ENCODE measurements at regions not wholly inside any gene's neighbourhood (a gene's known extent, or its start where the extent isn't known, plus 50 kb on each side); places are given as distances from the start of the nearest gene placed in this dataset.

DNA sequence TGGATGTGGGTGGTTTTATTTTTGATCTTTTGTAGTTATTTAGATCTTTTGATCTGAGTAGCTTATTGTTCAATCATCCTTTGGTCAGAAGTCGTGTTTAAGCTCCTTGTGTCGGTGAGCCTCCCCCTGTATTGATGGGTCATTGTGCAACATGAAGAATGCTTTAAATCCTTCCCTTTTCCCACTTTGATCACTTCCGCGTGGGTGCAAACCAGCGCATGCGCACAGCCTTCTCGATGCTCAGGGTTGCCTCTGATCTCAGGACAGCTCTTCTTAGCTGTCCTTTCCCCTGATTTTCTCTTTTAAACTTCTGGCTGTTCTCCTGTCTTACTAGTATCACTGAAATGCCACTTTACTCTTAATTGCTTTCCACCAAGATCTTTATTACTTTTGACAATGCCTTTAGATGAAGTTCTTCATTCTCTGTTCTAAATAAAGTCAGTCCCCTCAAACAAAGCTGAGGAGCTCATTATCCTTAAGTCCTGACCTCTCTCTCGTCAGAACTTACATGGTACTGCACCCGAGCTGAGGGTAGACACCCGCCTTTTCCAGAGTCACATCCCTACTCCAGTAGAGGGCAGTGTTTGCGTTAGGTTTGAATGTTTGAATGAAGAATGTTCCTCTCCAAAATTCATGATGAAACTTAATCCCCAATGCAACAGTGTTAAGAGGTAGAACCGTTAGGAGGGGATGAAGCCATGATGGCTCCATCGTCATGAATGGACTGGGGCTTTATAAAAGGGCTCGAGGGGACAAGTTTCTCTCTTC is 547.9 kb upstream of the TMPRSS15 start:
- peak in 1 of 3 donors; percentile 0 for DNase-seq (ENCODE audit: low read depth in 3 of 3)

DNA sequence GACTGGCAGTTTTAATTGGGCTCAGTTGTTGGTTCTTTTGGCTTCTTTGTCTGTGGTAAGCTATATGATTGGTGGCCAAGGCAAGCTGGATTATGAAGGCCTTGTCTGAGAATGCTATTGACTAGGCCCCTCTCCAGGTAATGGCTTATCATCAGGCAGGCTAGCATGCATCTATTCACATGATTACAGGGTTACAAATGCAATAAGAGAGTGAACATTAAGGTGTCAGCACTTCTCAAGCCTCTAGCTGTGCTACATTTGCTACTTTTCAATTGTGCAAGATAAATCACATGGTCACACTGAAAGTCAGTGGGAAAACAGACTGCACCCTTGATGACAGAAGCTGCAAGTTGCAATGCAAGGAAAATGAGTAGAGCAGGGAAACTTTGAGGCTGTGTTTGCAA is 550.9 kb upstream of the TMPRSS15 start:
- no peak for DNase-seq (ENCODE audit: low read depth in 3 of 3)

DNA sequence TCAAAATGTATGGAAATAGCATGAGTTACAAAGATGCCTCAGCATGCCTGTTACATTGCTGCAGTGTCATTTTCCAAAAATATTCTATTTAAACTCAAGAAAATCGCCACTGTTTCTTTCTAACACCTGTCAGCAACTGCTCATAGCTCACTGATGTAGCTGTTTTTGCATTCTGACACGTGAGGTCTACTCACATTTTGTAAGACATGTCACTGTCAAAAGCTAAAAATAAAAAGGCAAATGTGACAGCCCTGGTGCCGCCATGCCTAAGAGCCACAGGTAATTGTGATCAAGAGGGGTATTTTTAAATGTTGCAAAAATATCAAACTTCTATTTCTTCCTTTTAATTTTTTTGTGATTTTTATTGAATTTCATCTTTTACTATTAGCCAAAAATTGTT is 556.2 kb upstream of the TMPRSS15 start:
- DNase-seq (ENCODE audit: low read depth in 3 of 3): no peak

DNA sequence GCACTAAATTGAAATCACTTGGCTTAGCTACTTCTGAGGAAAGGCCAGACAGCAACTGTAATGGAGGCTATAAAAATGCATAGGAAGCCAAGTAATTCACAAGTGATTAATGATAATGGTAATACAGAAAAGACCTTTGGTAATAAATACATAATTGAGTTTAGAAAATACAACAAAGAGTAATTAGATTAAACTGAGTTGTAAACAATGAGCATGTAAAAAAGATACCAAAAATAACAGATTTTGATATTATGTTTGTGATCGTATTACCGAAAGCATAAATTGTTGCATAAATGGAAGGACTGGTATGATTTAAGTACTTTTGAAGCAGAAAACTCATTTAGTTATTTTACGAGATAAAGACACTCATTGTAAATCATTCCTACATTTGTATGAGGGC is 556.7 kb upstream of the TMPRSS15 start:
- DNase-seq (ENCODE audit: low read depth in 3 of 3): no peak

DNA sequence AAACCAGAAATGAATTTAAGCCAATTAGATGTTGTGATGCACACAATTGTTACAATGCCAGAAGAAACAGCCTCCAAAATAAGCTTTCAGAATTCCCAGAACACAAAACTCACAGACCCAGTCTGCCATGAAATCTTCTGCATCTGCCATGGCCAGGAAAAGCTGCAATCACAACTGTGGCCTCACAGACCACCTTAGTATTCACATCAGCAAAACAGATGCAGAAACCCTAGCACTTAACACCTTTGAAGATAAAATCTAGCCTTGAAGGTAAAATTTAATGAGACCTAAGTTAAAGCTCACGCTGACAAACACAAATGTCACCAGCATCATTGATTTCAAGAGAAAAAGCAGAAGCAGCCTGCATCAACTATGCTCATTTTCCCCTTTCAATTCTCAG is 566.8 kb upstream of the TMPRSS15 start:
- no peak for DNase-seq (ENCODE audit: low read depth in 3 of 3)

DNA sequence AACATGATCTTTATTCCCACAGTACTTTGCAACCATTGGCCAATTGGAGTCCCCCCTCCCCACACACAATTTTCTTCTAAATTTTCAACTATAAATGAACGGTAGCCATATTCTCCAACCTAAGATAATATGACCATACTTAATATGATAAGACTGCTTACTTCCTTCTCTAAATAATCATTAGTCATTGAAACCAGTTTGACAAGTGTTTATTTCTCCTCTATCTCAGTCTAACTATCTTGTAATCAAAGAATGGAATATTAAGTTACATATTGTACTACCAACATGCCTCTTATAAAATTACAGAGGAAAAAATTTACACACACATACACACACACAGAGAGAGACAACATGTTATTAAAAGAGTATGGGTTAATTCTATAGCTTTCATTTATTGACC is 567.4 kb upstream of the TMPRSS15 start:
- no peak for DNase-seq (ENCODE audit: low read depth in 3 of 3)

DNA sequence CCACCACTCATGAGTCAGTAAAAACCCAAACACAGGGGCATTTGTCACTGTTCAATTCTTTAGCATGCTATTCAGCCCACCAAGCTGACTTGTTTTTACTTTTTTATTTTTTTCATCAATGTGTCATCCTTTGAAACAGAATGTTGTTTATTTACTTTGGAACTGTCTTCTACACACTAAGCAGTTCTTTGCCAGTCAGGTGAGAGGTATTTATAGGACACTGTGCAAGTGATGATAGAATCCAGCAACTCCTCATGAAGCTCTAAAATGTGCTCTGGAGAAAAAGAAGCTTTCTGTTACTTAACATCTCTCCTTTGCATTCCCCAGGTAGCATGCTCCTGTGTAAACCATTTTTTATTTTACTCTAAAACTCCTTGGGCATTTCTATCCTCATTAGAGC is 582.0 kb upstream of the TMPRSS15 start:
- no peak for DNase-seq (ENCODE audit: low read depth in 3 of 3)

DNA sequence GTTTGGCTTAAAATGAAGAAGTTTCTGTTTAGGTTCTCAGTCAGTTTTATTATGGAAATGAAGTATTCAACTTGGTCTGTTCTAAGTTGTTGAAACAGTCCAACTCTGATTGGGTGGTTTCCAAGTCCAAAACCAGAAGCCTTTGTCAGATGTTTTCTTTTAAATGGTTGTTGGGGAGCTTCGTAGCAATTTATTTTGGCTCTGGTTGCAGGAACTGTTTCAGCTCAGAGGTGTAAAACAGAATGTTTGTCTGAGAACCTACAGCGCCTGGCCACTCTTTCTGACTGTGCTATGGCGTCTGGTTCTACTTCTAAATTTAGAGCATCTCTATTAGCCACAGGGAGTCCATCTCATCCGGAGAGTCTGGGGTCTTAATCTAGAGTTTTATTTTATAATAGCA is 582.6 kb upstream of the TMPRSS15 start:
- no peak for DNase-seq (ENCODE audit: low read depth in 3 of 3)

DNA sequence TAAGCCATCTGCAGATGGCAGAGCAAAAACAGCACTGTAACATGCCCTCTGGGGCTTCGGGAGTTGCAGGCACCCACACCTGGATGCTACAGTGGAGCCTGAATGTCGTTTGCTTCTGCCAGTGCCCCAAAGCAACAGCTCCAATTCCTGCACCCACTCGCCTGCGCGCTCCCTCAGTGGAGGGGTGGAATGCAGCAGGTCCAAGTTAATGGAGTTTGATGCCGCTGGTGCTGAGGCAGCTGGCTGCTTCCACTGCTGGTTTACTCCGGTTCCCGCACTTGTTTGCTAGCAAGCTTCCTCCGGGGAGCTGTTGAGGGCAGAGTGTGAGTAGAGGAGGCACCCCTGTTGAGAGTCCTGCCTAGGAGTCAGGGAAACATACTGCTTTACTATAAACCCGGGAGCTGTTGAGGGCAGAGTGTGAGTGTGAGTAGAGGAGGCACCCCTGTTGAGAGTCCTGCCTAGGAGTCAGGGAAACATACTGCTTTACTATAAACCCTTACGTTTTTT is 584.0 kb upstream of the TMPRSS15 start:
- DNase-seq (ENCODE audit: low read depth in 3 of 3): no peak

DNA sequence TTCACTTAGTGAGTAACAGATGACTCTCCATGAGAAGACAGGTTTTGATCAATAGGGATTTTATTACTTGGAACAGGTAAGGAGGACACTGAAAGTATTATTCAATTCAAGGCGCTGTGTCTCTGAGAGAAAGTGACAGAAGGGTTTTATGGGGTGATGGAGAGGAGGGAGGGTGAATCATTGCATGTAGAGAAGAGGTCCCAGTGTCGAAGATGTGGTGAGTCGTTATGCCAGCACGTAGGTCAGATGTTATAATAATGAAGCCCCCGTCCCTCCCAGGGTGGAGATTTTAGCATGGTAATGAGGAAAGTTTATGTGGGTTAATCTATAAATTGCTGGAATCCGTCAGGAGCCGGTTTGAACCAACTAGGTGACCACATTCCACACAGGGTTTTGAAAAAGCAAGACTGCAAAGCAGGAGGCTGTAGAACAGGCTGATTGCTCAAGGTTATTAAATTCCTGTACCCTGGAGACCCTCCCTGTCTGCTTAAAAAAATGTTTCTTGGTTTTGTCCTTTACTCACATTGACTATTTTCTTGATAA is 586.4 kb upstream of the TMPRSS15 start:
- DNase-seq (ENCODE audit: low read depth in 3 of 3): no peak

DNA sequence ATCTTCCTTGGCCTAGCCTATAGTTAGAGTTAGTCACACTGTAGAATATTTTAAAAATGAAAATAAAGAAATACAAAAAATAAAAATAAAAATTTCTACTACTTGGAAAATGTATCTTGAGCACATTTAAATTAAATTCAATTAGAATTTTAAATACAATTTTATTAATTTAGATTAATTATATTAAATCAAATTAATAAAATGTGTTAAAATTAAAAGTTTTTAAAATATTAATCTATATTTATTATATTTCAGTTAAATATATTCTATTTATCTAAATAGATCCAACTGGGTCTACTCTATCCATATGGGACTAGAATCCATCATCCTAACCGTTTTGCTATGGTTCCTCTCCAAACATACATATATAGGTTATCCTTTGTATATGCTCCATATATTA is 588.3 kb upstream of the TMPRSS15 start:
- no peak for DNase-seq (ENCODE audit: low read depth in 3 of 3)

DNA sequence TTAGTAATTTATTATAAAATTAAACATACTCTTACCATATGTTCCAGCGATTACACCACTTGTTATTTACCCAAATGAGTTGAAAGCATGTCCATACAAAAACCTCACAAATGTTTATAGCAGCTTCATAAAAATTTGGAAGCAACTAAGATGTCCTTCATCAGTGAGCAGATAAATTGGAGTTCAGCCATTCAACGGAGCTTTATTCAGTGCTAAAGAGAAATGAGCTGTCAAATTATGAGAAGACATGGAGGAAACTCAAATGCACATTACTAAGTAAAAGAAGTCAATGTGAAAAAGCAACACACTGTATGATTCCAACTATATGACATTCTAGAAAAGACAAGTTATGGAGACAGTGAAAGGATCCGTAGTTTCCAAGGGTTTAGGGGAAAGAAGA is 606.7 kb upstream of the TMPRSS15 start:
- no peak for DNase-seq (ENCODE audit: low read depth in 3 of 3)

DNA sequence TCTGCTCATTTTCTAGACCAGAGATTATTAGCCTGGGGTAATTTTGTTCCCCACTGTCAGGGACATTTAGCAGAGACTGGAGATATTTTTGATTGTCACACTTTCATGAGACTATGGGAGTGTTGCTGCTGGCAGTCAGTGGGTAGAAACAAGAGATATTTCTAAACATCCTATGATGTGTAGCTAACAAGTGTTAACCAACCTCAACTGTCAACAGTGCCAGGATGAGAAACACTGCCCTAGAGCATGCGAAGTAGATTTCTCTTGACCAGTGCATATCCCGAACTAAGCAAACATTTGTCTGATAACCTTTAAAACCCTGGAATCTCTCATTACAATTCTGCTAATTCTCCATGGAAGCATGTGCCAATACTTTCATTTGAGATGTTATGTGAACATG is 607.4 kb upstream of the TMPRSS15 start:
- DNase-seq (ENCODE audit: low read depth in 3 of 3): no peak

DNA sequence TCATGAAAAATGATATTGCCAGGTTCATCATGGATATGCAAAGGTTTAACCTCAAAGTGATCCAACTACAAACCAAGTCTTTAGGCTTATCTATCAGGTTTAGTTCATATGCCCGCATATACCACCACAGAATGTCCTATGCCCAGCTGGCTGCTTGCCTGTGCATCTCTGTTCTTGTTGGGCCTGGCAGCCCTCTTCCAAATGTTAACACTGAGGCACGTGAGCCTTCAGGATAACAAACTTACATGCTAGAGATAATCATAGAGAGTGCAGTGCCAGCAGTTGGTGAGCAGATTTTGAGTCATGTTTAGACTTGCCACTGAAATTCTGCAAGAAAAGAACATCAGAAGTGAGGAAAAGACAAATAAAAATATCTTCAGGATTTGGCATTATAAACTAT is 607.9 kb upstream of the TMPRSS15 start:
- no peak for DNase-seq (ENCODE audit: low read depth in 3 of 3)

DNA sequence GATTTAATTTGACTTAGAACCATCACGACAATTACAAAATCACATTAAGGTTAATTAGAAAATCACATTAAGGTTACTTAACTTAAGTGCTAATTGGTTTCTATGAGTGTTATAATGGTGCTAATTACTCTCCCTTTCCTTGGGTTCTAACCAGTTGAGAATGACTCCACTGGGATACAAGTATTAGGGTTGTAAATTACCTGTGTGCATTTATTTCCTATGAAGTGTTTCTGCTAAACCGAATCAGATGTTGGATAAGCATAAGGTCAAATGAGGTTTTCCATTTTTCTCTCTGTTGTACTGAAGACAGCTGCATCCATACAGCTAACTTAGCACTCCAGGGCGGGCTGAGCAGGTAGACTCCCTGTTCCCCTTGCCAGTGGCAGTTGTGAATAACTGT is 610.3 kb upstream of the TMPRSS15 start:
- DNase-seq (ENCODE audit: low read depth in 3 of 3): no peak

DNA sequence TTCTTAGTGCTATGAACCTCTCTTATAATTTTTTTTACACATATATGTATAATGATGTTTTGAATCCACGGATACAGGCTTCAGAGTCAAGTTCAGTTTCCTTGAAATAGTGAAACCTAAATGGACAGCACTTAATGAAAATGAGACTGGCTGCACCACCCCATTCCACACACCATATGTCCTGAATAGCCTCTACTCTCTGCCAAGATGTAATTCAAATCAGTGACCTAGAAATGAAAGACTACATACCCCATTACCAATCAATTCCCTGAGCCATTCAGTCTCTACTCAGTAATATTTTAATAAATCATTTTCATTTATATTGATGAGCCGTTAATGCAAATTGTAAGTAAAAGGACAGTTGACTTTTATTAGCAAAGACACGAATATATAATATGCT is 614.9 kb upstream of the TMPRSS15 start:
- DNase-seq (ENCODE audit: low read depth in 3 of 3): no peak

DNA sequence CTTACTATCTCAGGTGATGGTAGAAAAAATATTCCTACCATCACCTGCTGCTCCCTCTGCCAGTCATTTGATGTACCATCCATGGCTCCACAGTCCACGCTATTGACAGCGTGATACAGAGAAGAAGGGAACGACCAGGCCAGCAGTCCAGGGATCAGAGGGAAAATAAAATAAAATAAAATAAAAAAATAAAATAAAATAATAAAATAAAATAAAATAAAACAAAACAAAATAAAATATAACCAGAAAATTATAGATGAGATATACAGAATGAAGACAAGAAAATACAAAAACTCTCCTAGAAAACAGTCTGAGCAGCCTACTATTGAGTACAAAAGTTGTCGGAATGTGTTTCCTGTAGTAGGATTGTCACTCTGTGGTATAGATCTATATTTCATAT is 619.4 kb upstream of the TMPRSS15 start:
- DNase-seq (ENCODE audit: low read depth in 3 of 3): no peak

DNA sequence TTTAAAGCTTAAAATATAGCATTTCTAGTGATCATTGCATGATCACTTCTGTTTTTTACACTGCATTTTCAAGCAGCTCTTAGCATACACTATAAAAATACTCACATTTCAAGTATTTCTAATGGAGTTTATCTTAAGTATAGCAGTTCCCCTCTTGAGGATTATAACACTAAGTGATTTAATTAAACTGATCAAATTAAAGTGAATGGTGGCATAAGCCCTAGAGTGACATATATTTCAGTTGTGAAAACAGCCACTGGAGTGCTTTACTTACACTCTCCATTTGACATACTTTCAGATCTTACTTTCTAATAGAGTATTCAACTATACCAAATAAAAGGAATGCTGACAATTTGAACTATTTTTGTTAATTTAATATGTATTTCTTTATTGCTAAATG is 623.3 kb upstream of the TMPRSS15 start:
- DNase-seq (ENCODE audit: low read depth in 3 of 3): no peak

DNA sequence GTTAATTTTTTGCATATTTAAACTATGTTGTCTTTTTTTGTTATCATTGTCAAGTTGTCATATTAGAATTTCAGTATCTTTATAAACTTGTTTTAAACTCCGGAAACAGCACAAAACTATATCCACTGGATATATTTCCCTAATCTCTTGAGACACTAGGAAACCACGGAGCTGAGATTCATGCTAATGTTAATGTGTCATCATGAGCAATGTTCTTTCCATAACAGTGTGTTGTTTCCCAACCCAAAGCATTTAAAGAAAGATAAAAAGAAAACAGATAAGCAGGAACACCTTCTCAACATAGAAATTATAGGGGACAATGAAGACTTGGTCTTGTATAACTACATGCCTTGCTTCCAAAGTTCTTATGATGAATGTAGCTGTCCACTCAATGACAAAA is 626.2 kb upstream of the TMPRSS15 start:
- DNase-seq (ENCODE audit: low read depth in 3 of 3): no peak

DNA sequence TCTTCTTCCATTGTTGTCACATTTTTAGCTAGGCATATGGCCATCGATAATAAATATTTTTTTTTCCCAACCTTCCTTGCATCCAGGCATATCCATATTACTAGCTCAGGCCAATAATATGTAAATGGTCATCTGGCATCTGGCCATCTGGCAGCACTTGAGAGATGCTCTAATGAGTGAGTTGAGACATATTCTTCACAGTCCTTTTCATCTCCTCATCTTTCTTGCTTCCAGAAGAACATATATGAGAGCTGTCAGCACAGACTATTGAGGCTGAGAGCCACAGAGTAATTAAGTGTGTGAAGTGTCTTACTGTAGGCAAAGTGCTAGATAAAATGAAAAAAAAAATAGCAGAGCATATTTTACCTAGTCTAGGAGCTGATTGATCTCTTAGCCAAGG is 628.4 kb upstream of the TMPRSS15 start:
- DNase-seq (ENCODE audit: low read depth in 3 of 3): no peak

DNA sequence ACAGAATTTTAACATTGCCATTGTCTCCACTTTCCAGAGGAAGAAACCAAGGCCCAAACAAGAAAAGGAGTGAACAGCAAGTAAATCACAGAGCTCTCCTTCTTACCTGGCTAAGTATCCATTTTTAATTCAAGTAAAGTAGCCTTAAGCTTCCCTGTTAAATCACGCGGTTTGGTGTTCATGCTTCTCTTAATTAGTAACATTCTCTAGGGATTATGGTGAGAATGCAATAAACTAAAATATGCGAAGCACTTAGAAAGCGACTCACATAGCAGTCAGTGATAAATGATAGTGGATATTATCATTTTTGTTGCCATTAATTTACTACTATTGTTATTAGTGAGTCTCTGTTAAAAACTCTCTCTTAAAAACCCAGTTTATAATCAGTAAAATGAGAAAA is 630.5 kb upstream of the TMPRSS15 start:
- DNase-seq (ENCODE audit: low read depth in 3 of 3): no peak

DNA sequence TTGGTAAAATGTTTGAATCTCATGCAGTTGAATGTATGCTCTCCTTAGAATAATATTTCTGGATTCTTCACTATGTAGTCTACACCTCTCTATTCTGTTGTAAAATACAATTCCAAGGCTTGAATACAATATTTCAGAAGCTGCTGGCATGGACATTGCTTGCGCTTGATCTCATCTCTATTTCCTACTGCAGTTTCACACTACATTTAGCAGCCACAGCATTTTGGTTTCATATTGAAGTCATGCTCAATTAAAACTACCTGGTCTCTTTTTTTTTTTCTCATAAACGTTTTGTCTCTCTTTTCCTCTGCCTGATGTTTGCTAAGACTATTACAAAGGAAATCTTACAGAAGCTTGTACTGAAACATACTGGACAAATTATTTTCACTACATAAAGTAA is 631.0 kb upstream of the TMPRSS15 start:
- no peak for DNase-seq (ENCODE audit: low read depth in 3 of 3)

DNA sequence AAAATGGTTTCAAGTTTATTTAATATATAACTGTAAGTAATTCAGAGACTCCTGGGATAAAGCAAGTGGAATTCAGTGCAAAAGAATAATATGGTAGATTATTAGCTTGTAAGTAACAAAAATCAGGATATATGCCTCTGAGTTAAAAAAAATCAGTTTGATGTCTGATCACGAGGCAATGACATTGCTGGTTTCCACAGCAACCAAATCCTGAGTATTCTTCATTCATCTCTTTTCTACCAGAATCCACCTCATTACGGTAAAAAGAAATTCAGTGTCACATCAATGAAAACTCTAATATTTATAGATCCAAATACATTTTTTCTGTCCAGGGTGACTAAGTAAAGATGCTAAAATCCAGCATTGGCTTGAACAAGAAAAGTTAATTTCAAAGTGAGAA is 642.3 kb upstream of the TMPRSS15 start:
- no peak for DNase-seq (ENCODE audit: low read depth in 3 of 3)

Measured in stimulated activated CD4-positive, alpha-beta T cell treated with anti-CD3 and anti-CD28 coated beads, TNF-alpha, amount 100 ng/mL, for 48 hours (primary cell).